K562 (cell line): ENCODE measurements at regions not wholly inside any gene's neighbourhood (a gene's known extent, or its start where the extent isn't known, plus 50 kb on each side); places are given as distances from the start of the nearest gene placed in this dataset.

ENCODE experiments used
- CBFA2T2 ChIP-seq: fragments of 450-650 bp; conservative IDR thresholded peaks from 2 replicates; pipeline ENCODE4 v1.6.1; 2017; ENCODE audit warnings: mild to moderate bottlenecking
- CREB1 ChIP-seq, 2 experiments: sonication (generic) in 1 of 2; formaldehyde crosslinking in 1 of 2; IDR thresholded peaks; 2 replicates each; pipeline versions ENCODE4 v1.6.1 to v1.8.0; 2012 to 2022; ENCODE audit warnings: inconsistent platforms in 1 of 2, mild to moderate bottlenecking in 1 of 2, missing genetic modification reagents in 1 of 2, moderate library complexity in 1 of 2
- EP400 ChIP-seq: fragments of 450-650 bp; IDR thresholded peaks from 2 replicates; pipeline ENCODE4 v1.6.1; 2017; ENCODE audit warnings: antibody characterized with exemption, mild to moderate bottlenecking, moderate library complexity
- ETV1 ChIP-seq: fragments of 450-650 bp; conservative IDR thresholded peaks from 2 replicates; pipeline ENCODE4 v1.6.1; 2016; ENCODE audit warnings: missing genetic modification characterization, control low read depth, low read depth, missing compliant biosample characterization
- HCFC1 ChIP-seq: IDR thresholded peaks from 2 replicates; pipeline ENCODE4 v1.6.1; 2012; ENCODE audit warnings: low read depth, low read length, improper control_type of control experiment
- KAT7 ChIP-seq: sonication (generic); formaldehyde crosslinking; IDR thresholded peaks from 2 replicates; pipeline ENCODE4 v1.8.0; 2022; ENCODE audit warnings: missing genetic modification reagents, mild to moderate bottlenecking, borderline replicate concordance
- MCM3 ChIP-seq: fragments of 450-650 bp; IDR thresholded peaks from 2 replicates; pipeline ENCODE4 v1.6.1; 2016
- PHB2 ChIP-seq: fragments of 450-650 bp; IDR thresholded peaks from 2 replicates; pipeline ENCODE4 v1.6.1; 2017; ENCODE audit warnings: low read depth
- PML ChIP-seq: IDR thresholded peaks from 2 replicates; pipeline ENCODE4 v1.6.1; 2012; ENCODE audit warnings: low read length, inconsistent platforms
- PTBP1 ChIP-seq: fragments of 200-400 bp; formaldehyde crosslinking; IDR thresholded peaks from 2 replicates; pipeline ENCODE4 v1.6.1; 2017; ENCODE audit warnings: low read depth, low read length
- TFAM ChIP-seq: fragments of 250-450 bp; sonication (Bioruptor Pico); conservative IDR thresholded peaks from 2 replicates; pipeline ENCODE4 v1.5.0; 2021; ENCODE audit warnings: mild to moderate bottlenecking, moderate library complexity
- TSC22D4 ChIP-seq: fragments of 450-650 bp; IDR thresholded peaks from 2 replicates; pipeline ENCODE4 v1.6.1; 2016; ENCODE audit warnings: missing genetic modification characterization, missing biosample characterization, control low read depth
- ZNF124 ChIP-seq: sonication (generic); formaldehyde crosslinking; IDR thresholded peaks from 2 replicates; pipeline ENCODE4 v1.8.1; 2022; ENCODE audit warnings: missing genetic modification reagents
- ZNF316 ChIP-seq: fragments of 450-650 bp; IDR thresholded peaks from 2 replicates; pipeline ENCODE4 v1.6.1; 2016
- ZNF764 ChIP-seq: fragments of 250-450 bp; sonication (Bioruptor Pico); IDR thresholded peaks from 2 replicates; pipeline ENCODE4 v1.4.0; 2020; ENCODE audit warnings: low read depth, mild to moderate bottlenecking, moderate library complexity
- TF ChIP-seq, protein P1 (sequence below): fragments of 250-450 bp; sonication (Bioruptor Pico); IDR thresholded peaks from 2 replicates; pipeline ENCODE4 v1.8.0; 2021; ENCODE audit warnings: moderate library complexity, mild to moderate bottlenecking, inconsistent platforms
- TF ChIP-seq, protein P2 (sequence below): fragments of 450-650 bp; IDR thresholded peaks from one replicate; pipeline ENCODE4 v1.6.1; 2018; ENCODE audit warnings: mild to moderate bottlenecking, moderate library complexity; ENCODE audit not compliant: partially characterized antibody
- TF ChIP-seq, protein P3 (sequence below): sonication (generic); formaldehyde crosslinking; IDR thresholded peaks from 2 replicates; pipeline ENCODE4 v1.8.0; 2023; ENCODE audit warnings: missing genetic modification reagents, mild to moderate bottlenecking, borderline replicate concordance
- TF ChIP-seq, protein P4 (sequence below): fragments of 450-650 bp; formaldehyde crosslinking; IDR thresholded peaks from 2 replicates; pipeline ENCODE4 v1.4.0; 2020; ENCODE audit warnings: mild to moderate bottlenecking, moderate library complexity

DNA sequence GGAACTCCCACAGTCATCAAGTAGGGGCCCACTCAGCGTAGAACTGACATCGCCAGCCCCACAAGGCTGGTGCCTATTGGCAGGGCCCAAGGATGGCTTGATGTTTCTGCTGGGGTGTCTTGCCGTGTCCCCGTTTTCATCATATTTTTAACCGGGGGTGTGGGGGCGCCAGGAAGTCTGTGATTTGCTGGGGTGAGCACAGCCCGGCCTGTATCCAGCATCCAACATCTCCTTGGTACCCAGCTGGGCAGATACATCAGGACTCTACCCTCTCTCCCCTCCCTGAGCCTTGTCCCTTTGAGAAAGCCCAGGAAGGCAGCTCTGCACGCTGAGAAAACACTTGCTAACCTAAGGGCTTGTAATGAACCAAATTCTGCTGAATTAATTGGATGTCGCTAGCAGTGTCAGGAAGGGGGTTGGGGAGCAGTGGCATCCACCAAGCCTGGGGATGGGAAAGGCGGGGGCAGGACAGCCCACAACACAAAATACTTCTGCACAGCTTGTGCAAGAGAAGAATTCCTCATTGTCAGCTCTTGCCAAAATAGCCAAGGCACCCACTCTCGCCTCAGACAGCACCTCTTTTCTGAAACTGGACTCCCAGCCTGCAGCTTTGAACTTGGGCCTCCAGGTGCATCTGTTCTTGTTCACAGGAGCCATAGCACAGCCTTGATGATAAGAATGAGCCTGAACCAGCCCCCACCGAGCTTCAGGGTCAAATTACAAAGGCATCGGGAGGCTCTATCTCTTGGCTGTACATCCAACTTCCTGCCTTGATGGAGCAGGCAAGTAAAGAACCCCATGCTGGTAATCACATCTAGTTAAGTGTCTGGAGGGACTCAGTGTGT is 63.7 kb upstream of the LYRM9 start (continued):
- TF ChIP-seq, protein P1, sequence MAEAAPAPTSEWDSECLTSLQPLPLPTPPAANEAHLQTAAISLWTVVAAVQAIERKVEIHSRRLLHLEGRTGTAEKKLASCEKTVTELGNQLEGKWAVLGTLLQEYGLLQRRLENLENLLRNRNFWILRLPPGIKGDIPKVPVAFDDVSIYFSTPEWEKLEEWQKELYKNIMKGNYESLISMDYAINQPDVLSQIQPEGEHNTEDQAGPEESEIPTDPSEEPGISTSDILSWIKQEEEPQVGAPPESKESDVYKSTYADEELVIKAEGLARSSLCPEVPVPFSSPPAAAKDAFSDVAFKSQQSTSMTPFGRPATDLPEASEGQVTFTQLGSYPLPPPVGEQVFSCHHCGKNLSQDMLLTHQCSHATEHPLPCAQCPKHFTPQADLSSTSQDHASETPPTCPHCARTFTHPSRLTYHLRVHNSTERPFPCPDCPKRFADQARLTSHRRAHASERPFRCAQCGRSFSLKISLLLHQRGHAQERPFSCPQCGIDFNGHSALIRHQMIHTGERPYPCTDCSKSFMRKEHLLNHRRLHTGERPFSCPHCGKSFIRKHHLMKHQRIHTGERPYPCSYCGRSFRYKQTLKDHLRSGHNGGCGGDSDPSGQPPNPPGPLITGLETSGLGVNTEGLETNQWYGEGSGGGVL: no peak
- 0 out of 2 replicates have a peak, but pooled peaks have one; percentile 32 for TF ChIP-seq CBFA2T2
- no peak for TF ChIP-seq TSC22D4 (tag)
- peak; percentile 33; the same call in 1 of the 2 replicates for TF ChIP-seq ETV1 (tag)
- TF ChIP-seq ZNF124 (CRISPR knock-in tag): no peak
- TF ChIP-seq, protein P2, sequence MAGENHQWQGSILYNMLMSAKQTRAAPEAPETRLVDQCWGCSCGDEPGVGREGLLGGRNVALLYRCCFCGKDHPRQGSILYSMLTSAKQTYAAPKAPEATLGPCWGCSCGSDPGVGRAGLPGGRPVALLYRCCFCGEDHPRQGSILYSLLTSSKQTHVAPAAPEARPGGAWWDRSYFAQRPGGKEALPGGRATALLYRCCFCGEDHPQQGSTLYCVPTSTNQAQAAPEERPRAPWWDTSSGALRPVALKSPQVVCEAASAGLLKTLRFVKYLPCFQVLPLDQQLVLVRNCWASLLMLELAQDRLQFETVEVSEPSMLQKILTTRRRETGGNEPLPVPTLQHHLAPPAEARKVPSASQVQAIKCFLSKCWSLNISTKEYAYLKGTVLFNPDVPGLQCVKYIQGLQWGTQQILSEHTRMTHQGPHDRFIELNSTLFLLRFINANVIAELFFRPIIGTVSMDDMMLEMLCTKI: no peak
- TF ChIP-seq ZNF764: no peak
- TF ChIP-seq, protein P3, sequence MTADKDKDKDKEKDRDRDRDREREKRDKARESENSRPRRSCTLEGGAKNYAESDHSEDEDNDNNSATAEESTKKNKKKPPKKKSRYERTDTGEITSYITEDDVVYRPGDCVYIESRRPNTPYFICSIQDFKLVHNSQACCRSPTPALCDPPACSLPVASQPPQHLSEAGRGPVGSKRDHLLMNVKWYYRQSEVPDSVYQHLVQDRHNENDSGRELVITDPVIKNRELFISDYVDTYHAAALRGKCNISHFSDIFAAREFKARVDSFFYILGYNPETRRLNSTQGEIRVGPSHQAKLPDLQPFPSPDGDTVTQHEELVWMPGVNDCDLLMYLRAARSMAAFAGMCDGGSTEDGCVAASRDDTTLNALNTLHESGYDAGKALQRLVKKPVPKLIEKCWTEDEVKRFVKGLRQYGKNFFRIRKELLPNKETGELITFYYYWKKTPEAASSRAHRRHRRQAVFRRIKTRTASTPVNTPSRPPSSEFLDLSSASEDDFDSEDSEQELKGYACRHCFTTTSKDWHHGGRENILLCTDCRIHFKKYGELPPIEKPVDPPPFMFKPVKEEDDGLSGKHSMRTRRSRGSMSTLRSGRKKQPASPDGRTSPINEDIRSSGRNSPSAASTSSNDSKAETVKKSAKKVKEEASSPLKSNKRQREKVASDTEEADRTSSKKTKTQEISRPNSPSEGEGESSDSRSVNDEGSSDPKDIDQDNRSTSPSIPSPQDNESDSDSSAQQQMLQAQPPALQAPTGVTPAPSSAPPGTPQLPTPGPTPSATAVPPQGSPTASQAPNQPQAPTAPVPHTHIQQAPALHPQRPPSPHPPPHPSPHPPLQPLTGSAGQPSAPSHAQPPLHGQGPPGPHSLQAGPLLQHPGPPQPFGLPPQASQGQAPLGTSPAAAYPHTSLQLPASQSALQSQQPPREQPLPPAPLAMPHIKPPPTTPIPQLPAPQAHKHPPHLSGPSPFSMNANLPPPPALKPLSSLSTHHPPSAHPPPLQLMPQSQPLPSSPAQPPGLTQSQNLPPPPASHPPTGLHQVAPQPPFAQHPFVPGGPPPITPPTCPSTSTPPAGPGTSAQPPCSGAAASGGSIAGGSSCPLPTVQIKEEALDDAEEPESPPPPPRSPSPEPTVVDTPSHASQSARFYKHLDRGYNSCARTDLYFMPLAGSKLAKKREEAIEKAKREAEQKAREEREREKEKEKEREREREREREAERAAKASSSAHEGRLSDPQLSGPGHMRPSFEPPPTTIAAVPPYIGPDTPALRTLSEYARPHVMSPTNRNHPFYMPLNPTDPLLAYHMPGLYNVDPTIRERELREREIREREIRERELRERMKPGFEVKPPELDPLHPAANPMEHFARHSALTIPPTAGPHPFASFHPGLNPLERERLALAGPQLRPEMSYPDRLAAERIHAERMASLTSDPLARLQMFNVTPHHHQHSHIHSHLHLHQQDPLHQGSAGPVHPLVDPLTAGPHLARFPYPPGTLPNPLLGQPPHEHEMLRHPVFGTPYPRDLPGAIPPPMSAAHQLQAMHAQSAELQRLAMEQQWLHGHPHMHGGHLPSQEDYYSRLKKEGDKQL: no peak
- no peak for TF ChIP-seq ZNF316
- TF ChIP-seq PHB2: no peak
- no peak for TF ChIP-seq HCFC1
- no peak for TF ChIP-seq PTBP1
- no peak for TF ChIP-seq PML
- TF ChIP-seq CREB1 (IDR thresholded peaks at IDR 0.05): no peak
- TF ChIP-seq CREB1 (CRISPR knock-in tag; IDR thresholded peaks at IDR 0.05): no peak
- TF ChIP-seq KAT7 (CRISPR knock-in tag): no peak
- no peak for TF ChIP-seq EP400
- no peak for TF ChIP-seq MCM3
- TF ChIP-seq, protein P4, sequence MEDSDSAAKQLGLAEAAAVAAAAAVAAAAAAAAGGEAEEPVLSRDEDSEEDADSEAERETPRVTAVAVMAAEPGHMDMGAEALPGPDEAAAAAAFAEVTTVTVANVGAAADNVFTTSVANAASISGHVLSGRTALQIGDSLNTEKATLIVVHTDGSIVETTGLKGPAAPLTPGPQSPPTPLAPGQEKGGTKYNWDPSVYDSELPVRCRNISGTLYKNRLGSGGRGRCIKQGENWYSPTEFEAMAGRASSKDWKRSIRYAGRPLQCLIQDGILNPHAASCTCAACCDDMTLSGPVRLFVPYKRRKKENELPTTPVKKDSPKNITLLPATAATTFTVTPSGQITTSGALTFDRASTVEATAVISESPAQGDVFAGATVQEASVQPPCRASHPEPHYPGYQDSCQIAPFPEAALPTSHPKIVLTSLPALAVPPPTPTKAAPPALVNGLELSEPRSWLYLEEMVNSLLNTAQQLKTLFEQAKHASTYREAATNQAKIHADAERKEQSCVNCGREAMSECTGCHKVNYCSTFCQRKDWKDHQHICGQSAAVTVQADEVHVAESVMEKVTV: no peak
- no peak for TF ChIP-seq TFAM (CRISPR knock-in tag)
